ENCODE measurements at regions not wholly inside any gene's neighbourhood (a gene's known extent, or its start where the extent isn't known, plus 50 kb on each side); places are given as distances from the start of the nearest gene placed in this dataset.

DNA sequence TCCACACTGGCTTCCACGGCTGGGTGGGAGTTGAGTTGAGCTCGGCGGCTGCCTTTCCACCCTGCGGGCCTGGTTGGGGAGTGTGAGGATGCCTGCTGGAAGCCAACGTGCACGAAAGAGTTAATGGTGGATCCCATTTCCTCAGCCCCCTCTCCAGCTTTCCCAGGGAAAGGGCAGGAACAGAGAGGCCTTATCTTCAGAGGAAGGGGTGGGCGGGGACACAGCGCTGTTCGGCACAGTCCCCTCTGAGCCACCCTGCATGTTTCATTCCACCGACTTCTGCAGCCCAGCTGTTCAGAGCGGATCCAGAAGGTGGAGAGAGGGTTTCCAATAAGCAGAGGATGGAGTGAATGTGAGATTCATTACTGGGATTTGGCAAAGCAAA is 295.3 kb downstream of the SEC14L1 start:
- TF ChIP-seq, protein P1, sequence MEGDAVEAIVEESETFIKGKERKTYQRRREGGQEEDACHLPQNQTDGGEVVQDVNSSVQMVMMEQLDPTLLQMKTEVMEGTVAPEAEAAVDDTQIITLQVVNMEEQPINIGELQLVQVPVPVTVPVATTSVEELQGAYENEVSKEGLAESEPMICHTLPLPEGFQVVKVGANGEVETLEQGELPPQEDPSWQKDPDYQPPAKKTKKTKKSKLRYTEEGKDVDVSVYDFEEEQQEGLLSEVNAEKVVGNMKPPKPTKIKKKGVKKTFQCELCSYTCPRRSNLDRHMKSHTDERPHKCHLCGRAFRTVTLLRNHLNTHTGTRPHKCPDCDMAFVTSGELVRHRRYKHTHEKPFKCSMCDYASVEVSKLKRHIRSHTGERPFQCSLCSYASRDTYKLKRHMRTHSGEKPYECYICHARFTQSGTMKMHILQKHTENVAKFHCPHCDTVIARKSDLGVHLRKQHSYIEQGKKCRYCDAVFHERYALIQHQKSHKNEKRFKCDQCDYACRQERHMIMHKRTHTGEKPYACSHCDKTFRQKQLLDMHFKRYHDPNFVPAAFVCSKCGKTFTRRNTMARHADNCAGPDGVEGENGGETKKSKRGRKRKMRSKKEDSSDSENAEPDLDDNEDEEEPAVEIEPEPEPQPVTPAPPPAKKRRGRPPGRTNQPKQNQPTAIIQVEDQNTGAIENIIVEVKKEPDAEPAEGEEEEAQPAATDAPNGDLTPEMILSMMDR (IDR thresholded peaks at IDR 0.05; ENCODE audit: insufficient read depth, low read length, poor library complexity, severe bottlenecking): no peak
- TF ChIP-seq EZH2phosphoT487 (conservative IDR thresholded peaks at IDR 0.05; ENCODE audit: low read length): no peak
